Loucy (cell line): ENCODE measurements at regions not wholly inside any gene's neighbourhood (a gene's known extent, or its start where the extent isn't known, plus 50 kb on each side); places are given as distances from the start of the nearest gene placed in this dataset.

ENCODE experiments used
- H2AFZ ChIP-seq: fragments of 200-600 bp; sonication (generic); 2 replicates; pipeline ENCODE4 v1.6.0; 2016; ENCODE audit warnings: antibody characterized with exemption, mild to moderate bottlenecking, low read length, moderate library complexity
- H3F3A ChIP-seq: fragments of 200-600 bp; 2 replicates; pipeline ENCODE4 v1.6.0; 2016; ENCODE audit warnings: antibody characterized with exemption, low read depth, mild to moderate bottlenecking
- H3K27me3 ChIP-seq: fragments of 200-600 bp; sonication (generic); 2 replicates; pipeline ENCODE4 v1.6.1; 2014; ENCODE audit warnings: low read length, mild to moderate bottlenecking; ENCODE audit not compliant: insufficient read depth, poor library complexity, severe bottlenecking
- H3K36me3 ChIP-seq: fragments of 200-600 bp; sonication (generic); 2 replicates; pipeline ENCODE4 v1.6.1; 2016; ENCODE audit warnings: low read length; ENCODE audit not compliant: insufficient read depth
- H3K4me1 ChIP-seq: fragments of 200-600 bp; sonication (generic); 2 replicates; pipeline ENCODE4 v1.5.1; 2014; ENCODE audit warnings: low read length, mild to moderate bottlenecking; ENCODE audit not compliant: insufficient read depth, poor library complexity, severe bottlenecking
- H3K4me2 ChIP-seq: fragments of 200-600 bp; sonication (generic); 2 replicates; pipeline ENCODE4 v1.6.0; 2014; ENCODE audit warnings: antibody characterized with exemption, low read length, low read depth, mild to moderate bottlenecking; ENCODE audit not compliant: poor library complexity, severe bottlenecking
- H3K4me3 ChIP-seq: fragments of 200-600 bp; sonication (generic); 2 replicates; pipeline ENCODE4 v1.5.1; 2014; ENCODE audit warnings: low read length, mild to moderate bottlenecking, mixed read lengths; ENCODE audit not compliant: poor library complexity, severe bottlenecking
- H3K79me2 ChIP-seq: fragments of 200-600 bp; sonication (generic); 2 replicates; pipeline ENCODE4 v1.6.1; 2014; ENCODE audit warnings: low read length; ENCODE audit not compliant: insufficient read depth
- H3K9ac ChIP-seq: fragments of 200-600 bp; sonication (generic); 2 replicates; pipeline ENCODE4 v1.6.0; 2014; ENCODE audit warnings: mild to moderate bottlenecking, low read depth, low read length, moderate library complexity; ENCODE audit not compliant: poor library complexity, severe bottlenecking
- H3K9me2 ChIP-seq: fragments of 200-600 bp; sonication (generic); replicated peaks from 2 replicates; pipeline ENCODE4 v1.6.1; 2016; ENCODE audit warnings: low read depth, low read length, mixed read lengths
- H3K9me3 ChIP-seq: fragments of 200-600 bp; sonication (generic); 2 replicates; pipeline ENCODE4 v1.6.1; 2014; ENCODE audit warnings: mild to moderate bottlenecking, antibody characterized with exemption, low read length, low read depth; ENCODE audit not compliant: insufficient read depth
- H4K20me1 ChIP-seq: fragments of 200-600 bp; sonication (generic); 2 replicates; pipeline ENCODE4 v1.6.0; 2014; ENCODE audit warnings: antibody characterized with exemption, low read length, mild to moderate bottlenecking; ENCODE audit not compliant: insufficient read depth, poor library complexity, severe bottlenecking
- EZH2phosphoT487 ChIP-seq: fragments of 200-600 bp; IDR thresholded peaks from 2 replicates; pipeline ENCODE4 v1.6.1; 2018; ENCODE audit warnings: antibody characterized with exemption, mild to moderate bottlenecking, moderate library complexity, borderline replicate concordance
- TF ChIP-seq, protein P1 (sequence below): fragments of 200-600 bp; sonication (generic); conservative IDR thresholded peaks from 2 replicates; pipeline ENCODE4 v1.5.1; 2014; ENCODE audit warnings: mild to moderate bottlenecking, antibody characterized with exemption, low read length

DNA sequence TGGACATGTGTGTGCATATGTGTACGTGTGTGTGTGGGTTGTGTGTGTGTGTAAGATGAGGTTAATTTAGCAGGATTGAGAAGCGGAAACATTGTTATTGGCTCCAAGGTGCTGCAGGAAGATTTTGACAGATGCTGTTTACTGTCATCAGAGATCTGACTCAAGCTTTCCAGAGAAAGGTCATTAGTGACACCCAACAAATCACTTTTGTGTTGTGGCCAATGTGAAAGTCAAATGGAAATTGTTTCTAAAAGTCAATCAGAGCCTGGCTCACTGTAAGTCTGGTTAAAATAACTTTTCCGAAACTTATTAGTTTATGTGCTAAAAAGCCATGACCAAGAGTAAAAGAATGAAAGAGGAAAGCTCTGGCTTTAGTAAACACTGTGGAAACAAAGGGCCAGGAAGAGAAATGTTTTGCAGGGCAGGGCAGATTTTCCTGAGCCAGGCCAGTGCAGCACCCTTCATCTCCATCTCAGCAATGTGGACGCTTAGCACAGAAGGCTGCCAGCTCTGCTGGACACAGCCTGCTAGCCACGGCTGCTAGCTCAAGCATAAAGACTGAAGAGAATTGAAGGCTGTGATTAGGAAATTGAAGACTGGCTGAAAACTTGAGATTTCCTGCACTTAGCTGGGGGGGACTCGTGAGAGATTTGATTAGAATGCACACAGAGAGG lies 235.8 kb downstream of the NEDD1 start:
- Histone ChIP-seq H3K9me2 (no peaks in the 10 kb centered on the region), H3K27me3 (no peaks in the 10 kb centered on the region), H3K79me2 (no peaks in the 10 kb centered on the region), H3F3A (no peaks in the 10 kb centered on the region), H3K4me1 (no peaks in the 10 kb centered on the region), H4K20me1 (no peaks in the 10 kb centered on the region), H3K9me3 (no peaks in the 10 kb centered on the region), H2AFZ (no peak overlapping the region), H3K4me3 (no peak overlapping the region), H3K4me2 (no peak overlapping the region), H3K9ac (no peak overlapping the region), H3K36me3 (no peaks in the 10 kb centered on the region)
- TF ChIP-seq, protein P1, sequence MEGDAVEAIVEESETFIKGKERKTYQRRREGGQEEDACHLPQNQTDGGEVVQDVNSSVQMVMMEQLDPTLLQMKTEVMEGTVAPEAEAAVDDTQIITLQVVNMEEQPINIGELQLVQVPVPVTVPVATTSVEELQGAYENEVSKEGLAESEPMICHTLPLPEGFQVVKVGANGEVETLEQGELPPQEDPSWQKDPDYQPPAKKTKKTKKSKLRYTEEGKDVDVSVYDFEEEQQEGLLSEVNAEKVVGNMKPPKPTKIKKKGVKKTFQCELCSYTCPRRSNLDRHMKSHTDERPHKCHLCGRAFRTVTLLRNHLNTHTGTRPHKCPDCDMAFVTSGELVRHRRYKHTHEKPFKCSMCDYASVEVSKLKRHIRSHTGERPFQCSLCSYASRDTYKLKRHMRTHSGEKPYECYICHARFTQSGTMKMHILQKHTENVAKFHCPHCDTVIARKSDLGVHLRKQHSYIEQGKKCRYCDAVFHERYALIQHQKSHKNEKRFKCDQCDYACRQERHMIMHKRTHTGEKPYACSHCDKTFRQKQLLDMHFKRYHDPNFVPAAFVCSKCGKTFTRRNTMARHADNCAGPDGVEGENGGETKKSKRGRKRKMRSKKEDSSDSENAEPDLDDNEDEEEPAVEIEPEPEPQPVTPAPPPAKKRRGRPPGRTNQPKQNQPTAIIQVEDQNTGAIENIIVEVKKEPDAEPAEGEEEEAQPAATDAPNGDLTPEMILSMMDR = no peak
- no peak for TF ChIP-seq EZH2phosphoT487

DNA sequence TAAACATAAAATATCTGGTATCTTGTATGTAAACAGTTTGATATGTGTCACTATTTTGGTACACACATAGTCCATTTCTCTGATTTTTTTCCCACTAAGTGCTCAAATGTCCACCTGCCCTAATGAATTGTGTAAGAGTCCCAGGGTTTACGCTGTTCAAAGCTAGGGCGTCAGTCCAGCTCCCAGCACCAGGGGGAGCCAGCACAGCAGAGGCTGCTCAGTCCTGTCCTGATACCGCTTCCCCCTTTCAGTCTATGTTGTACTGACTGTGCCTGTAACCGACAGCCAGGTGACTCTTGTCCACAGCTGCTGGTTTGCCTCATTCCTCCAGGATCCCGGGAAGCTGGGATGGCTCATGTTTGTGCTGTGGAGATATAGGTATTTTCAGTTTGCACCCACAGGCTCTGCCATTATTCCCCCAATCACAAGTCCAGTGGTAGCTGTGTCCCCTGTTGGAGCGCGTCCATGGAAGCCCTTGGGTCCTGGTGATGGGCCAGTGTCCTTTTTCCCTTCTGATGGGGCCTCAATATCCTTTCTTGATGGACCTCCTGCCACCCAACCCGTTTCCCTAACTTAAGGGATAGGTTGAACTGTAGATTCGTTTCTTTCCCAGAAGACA lies 242.0 kb downstream of the NEDD1 start:
- no peak overlapping the region for H3K4me3 ChIP-seq
- no peaks in the 10 kb centered on the region for H3K9me3 ChIP-seq
- no peaks in the 10 kb centered on the region for H3K27me3 ChIP-seq
- H3F3A ChIP-seq = no peaks in the 10 kb centered on the region
- no peak overlapping the region for H2AFZ ChIP-seq
- H3K4me2 ChIP-seq = no peak overlapping the region
- no peak for TF ChIP-seq EZH2phosphoT487
- TF ChIP-seq, protein P1 = peak; percentile 91
- H4K20me1 ChIP-seq = no peaks in the 10 kb centered on the region
- H3K4me1 ChIP-seq = peaks cover 3% of the 10 kb centered on the region
- no peaks in the 10 kb centered on the region for H3K79me2 ChIP-seq
- H3K36me3 ChIP-seq = no peaks in the 10 kb centered on the region
- H3K9ac ChIP-seq = no peak overlapping the region
- no peaks in the 10 kb centered on the region for H3K9me2 ChIP-seq

DNA sequence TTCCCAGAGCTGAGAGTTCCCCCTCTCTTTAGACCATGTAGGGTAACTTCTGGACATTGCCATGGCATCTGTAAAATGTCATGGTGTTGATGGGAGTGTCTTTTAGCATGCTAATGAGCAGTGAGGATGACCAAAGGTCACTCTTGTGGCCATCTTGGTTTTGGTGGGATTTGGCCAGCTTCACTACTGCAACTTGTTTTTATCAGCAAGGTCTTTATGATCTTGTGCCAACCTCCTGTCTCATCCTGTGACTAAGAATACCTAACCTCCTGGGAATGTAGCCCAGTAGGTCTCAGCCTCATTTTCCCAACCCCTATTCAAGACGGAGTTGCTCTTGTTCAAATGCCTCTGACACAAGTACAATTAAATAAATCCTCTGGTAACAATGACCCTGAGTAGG lies 244.4 kb downstream of the NEDD1 start:
- Histone ChIP-seq H2AFZ (no peak overlapping the region), H3K4me1 (peaks cover 3% of the 10 kb centered on the region), H3K4me3 (no peak overlapping the region), H3K9ac (no peak overlapping the region), H3F3A (no peaks in the 10 kb centered on the region), H3K9me2 (no peaks in the 10 kb centered on the region), H3K4me2 (no peak overlapping the region), H4K20me1 (no peaks in the 10 kb centered on the region), H3K79me2 (no peaks in the 10 kb centered on the region), H3K36me3 (no peaks in the 10 kb centered on the region), H3K27me3 (no peaks in the 10 kb centered on the region), H3K9me3 (no peaks in the 10 kb centered on the region)
- TF ChIP-seq, protein P1 = no peak
- TF ChIP-seq EZH2phosphoT487 = no peak
